Dermis blood vessel endothelial cell (primary cell): ENCODE measurements at regions not wholly inside any gene's neighbourhood (a gene's known extent, or its start where the extent isn't known, plus 50 kb on each side); places are given as distances from the start of the nearest gene placed in this dataset.

Experiments used
- DNase-seq: peaks from one replicate; pipeline ENCODE4 v3.0.0; 2010

GRCh38 chr21:25127007-25127406 is 480.3 kb downstream of the MRPL39 start:
- DNase-seq = no peak

- DNase-seq = no peak
Measured at GRCh38 chr21:25126564-25126963, 480.7 kb downstream of the MRPL39 start.

GRCh38 chr21:25118648-25119047 is 488.6 kb downstream of the MRPL39 start:
- no peak for DNase-seq

- DNase-seq = no peak
Measured at GRCh38 chr21:25115021-25115420, 492.3 kb downstream of the MRPL39 start.

GRCh38 chr21:25107708-25108107 is 499.6 kb downstream of the MRPL39 start:
- DNase-seq = no peak

GRCh38 chr21:25103500-25104207 is 503.6 kb downstream of the MRPL39 start:
- DNase-seq = no peak

GRCh38 chr21:25097648-25098047 is 509.6 kb downstream of the MRPL39 start:
- DNase-seq = no peak

GRCh38 chr21:25094695-25095094 is 512.6 kb downstream of the MRPL39 start:
- DNase-seq = no peak

- DNase-seq = no peak
Measured at GRCh38 chr21:25092441-25093011, 514.8 kb downstream of the MRPL39 start.

- DNase-seq = no peak
Measured at GRCh38 chr21:25081096-25081495, 526.2 kb downstream of the MRPL39 start.

GRCh38 chr21:25080661-25081060 is 526.6 kb downstream of the MRPL39 start:
- DNase-seq = no peak

GRCh38 chr21:25080141-25080540 is 527.1 kb downstream of the MRPL39 start:
- DNase-seq = no peak

- DNase-seq = no peak
Measured at GRCh38 chr21:25079053-25079452, 528.2 kb downstream of the MRPL39 start.

GRCh38 chr21:25062061-25062460 is 545.2 kb downstream of the MRPL39 start:
- DNase-seq = no peak

GRCh38 chr21:25054689-25055088 is 552.6 kb downstream of the MRPL39 start:
- no peak for DNase-seq

- no peak for DNase-seq
Measured at GRCh38 chr21:25039461-25040380, 567.6 kb downstream of the MRPL39 start.

- no peak for DNase-seq
Measured at GRCh38 chr21:25036775-25037174, 570.5 kb downstream of the MRPL39 start.

GRCh38 chr21:25031750-25032149 is 575.5 kb downstream of the MRPL39 start:
- no peak for DNase-seq

GRCh38 chr21:25029580-25029979 is 577.7 kb downstream of the MRPL39 start:
- DNase-seq = no peak

- no peak for DNase-seq
Measured at GRCh38 chr21:25025596-25025995, 581.7 kb downstream of the MRPL39 start.

- no peak for DNase-seq
Measured at GRCh38 chr21:25024639-25025038, 582.6 kb downstream of the MRPL39 start.

- DNase-seq = no peak
Measured at GRCh38 chr21:25005388-25005787, 601.9 kb downstream of the MRPL39 start.

- no peak for DNase-seq
Measured at GRCh38 chr21:25002676-25003075, 604.6 kb downstream of the MRPL39 start.

GRCh38 chr21:24995216-24995615 is 612.1 kb downstream of the MRPL39 start:
- DNase-seq = no peak
